ENCODE measurements at regions not wholly inside any gene's neighbourhood (a gene's known extent, or its start where the extent isn't known, plus 50 kb on each side); places are given as distances from the start of the nearest gene placed in this dataset.

- in situ Hi-C loops (cut with MboI; ENCODE audit: low pct_unique_long_range_greater_than_20kb, low sequenced_read_pairs, unreplicated experiment), result no loop called here
- no peak for TF ChIP-seq CTCF (IDR thresholded peaks at IDR 0.05; ENCODE audit: extremely low read depth, insufficient read depth, missing control alignments)
- no peak for DNase-seq (ENCODE audit: low spot score)
These were observed 112.5 kb downstream of the TENT4A start for GRCh38 chr5:6825678-6826244.

- no peak for DNase-seq (ENCODE audit: low spot score)
- in situ Hi-C loops (cut with MboI; ENCODE audit: low pct_unique_long_range_greater_than_20kb, low sequenced_read_pairs, unreplicated experiment), result no loop called here
- TF ChIP-seq CTCF (IDR thresholded peaks at IDR 0.05; ENCODE audit: extremely low read depth, insufficient read depth, missing control alignments), result no peak
These were observed 113.5 kb downstream of the TENT4A start for GRCh38 chr5:6826756-6827155.

DNA sequence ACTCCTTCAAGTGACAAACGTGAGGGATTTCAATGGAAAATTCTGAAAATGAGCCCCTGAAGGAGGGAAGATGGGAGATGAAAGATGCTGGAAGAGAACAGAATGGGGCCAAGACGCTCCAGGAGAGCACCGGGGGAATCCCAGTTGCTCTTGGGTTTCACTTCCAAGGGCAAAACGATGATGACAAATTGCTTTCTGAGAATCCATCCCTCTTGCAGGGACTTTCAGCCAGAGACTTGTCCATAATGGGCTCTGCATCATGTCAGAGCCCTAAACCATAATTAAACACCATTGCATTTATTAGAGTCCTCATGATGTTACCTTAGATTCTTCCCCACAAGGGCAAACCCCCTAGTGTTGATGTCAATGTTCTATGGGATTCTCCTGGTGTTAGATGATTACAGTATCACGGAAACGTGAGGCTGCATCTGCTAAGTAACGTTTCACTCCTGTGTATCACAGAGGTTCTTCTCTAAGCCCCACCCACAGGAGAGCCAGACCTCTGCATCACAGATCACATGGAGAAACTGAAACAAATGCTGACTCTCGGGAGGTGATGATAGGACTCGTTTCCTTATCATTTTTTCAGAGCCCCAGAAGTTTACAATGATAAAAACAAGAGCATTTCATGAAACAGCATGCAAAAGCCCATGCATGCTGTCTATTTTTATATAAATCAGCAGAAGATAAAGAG, 114.4 kb downstream of the TENT4A start:
- peak; percentile 40 for DNase-seq (ENCODE audit: low spot score)
- in situ Hi-C loops (cut with MboI; ENCODE audit: low pct_unique_long_range_greater_than_20kb, low sequenced_read_pairs, unreplicated experiment), result no loop called here
- no peak for TF ChIP-seq CTCF (IDR thresholded peaks at IDR 0.05; ENCODE audit: extremely low read depth, insufficient read depth, missing control alignments)

GRCh38 chr5:6829150-6829784, 116.0 kb downstream of the TENT4A start:
- in situ Hi-C loops (cut with MboI; ENCODE audit: low pct_unique_long_range_greater_than_20kb, low sequenced_read_pairs, unreplicated experiment), result no loop called here
- DNase-seq (ENCODE audit: low spot score), result peak; percentile 38
- no peak for TF ChIP-seq CTCF (IDR thresholded peaks at IDR 0.05; ENCODE audit: extremely low read depth, insufficient read depth, missing control alignments)

DNA sequence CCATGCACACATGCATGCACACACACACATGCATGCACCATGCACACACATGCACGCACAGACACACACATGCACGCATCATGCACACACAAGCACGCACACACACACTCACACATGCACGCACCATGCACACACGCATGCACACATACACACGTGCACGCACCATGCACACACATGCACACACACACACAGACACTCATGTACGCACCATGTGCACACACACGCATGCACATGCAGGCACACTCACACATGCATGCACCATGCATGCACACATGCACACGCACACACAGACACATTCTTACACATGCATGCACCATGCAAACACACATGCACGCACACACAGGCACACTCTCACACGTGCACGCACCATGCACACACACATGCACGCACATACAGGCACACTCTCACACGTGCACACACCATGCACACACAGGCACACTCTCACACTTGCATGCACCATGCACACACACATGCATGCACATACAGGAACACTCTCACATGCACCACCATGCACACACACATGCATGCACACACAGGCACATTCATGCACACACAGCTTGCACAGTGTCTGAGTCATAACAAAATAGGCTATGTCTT, 117.5 kb downstream of the TENT4A start:
- DNase-seq (ENCODE audit: low spot score), result no peak
- in situ Hi-C loops (cut with MboI; ENCODE audit: low pct_unique_long_range_greater_than_20kb, low sequenced_read_pairs, unreplicated experiment), result no loop called here
- no peak for TF ChIP-seq CTCF (IDR thresholded peaks at IDR 0.05; ENCODE audit: extremely low read depth, insufficient read depth, missing control alignments)

GRCh38 chr5:6831678-6832671, 118.7 kb downstream of the TENT4A start:
- DNase-seq (ENCODE audit: low spot score), result no peak
- in situ Hi-C loops (cut with MboI; ENCODE audit: low pct_unique_long_range_greater_than_20kb, low sequenced_read_pairs, unreplicated experiment), result no loop called here
- TF ChIP-seq CTCF (IDR thresholded peaks at IDR 0.05; ENCODE audit: extremely low read depth, insufficient read depth, missing control alignments), result no peak

Measured in GM13977 (cell line).